Upper lobe of left lung (tissue), 6 donors: ENCODE measurements at regions not wholly inside any gene's neighbourhood (a gene's known extent, or its start where the extent isn't known, plus 50 kb on each side); places are given as distances from the start of the nearest gene placed in this dataset.
"Not testable (repeated sequence)": the region's sequence is repeated elsewhere in the genome, so short reads cannot be mapped to it uniquely, and the experiment has no call there.

Experiments used
- ATAC-seq, 2 donors: fragments of 200-7000 bp; cut with Tn5 transposase; one replicate each; pipeline ENCODE4 v1.9.1; 2022; ENCODE audit warnings: mild to moderate bottlenecking in 2 of 2, moderate library complexity in 2 of 2; ENCODE audit not compliant: low FRiP score in 2 of 2
- DNase-seq, 2 donors: peaks; one replicate each; pipeline ENCODE4 v3.0.0-alpha.2; 2019 to 2020
- H3K27ac ChIP-seq, 4 donors: fragments of 200-600 bp; sonication (generic); one replicate each; pipeline ENCODE4 v1.5.1; 2016 to 2019
- H3K27me3 ChIP-seq, 4 donors: fragments of 200-600 bp; sonication (generic); one replicate each; pipeline ENCODE4 v1.5.1; 2017 to 2019
- H3K36me3 ChIP-seq, 4 donors: fragments of 200-600 bp; sonication (generic); one replicate each; pipeline ENCODE4 v1.5.1; 2016 to 2019
- H3K4me1 ChIP-seq, 4 donors: fragments of 200-600 bp; sonication (generic); one replicate each; pipeline ENCODE4 v1.5.1; 2018 to 2019
- H3K4me3 ChIP-seq, 4 donors: fragments of 200-600 bp; sonication (generic); one replicate each; pipeline ENCODE4 v1.5.1; 2017 to 2019; ENCODE audit warnings: mild to moderate bottlenecking in 2 of 4, moderate library complexity in 1 of 4
- H3K9me3 ChIP-seq, 4 donors: fragments of 200-600 bp; sonication (generic); one replicate each; pipeline ENCODE4 v1.5.1; 2018 to 2019
- CTCF ChIP-seq, 6 experiments: fragments of 450-650 bp in 4 of 6; fragments of 200-600 bp in 2 of 6; sonication (generic) in 2 of 6; IDR thresholded peaks; one replicate each; pipeline ENCODE4 v1.5.1; 2016 to 2019; ENCODE audit warnings: antibody characterized with exemption in 6 of 6
- EP300 ChIP-seq, 4 donors: sonication (generic); formaldehyde crosslinking; IDR thresholded peaks; one replicate each; pipeline ENCODE4 v1.5.1; 2017; ENCODE audit warnings: antibody characterized with exemption in 4 of 4, control low read depth in 2 of 4
- POLR2A ChIP-seq, 4 donors: fragments of 450-650 bp; IDR thresholded peaks; one replicate each; pipeline ENCODE4 v1.5.1; 2016 to 2017; ENCODE audit warnings: antibody characterized with exemption in 4 of 4, mild to moderate bottlenecking in 2 of 4
- POLR2AphosphoS5 ChIP-seq, 2 donors: sonication (generic); formaldehyde crosslinking; IDR thresholded peaks; one replicate each; pipeline ENCODE4 v1.5.1; 2017; ENCODE audit warnings: antibody characterized with exemption in 2 of 2
- WGBS, 2 donors: methylation state at CpG; one replicate each; pipeline ENCODE4 v1.1.5; 2017 to 2018; 5-methylcytosine and 5-hydroxymethylcytosine counted together
- donor health status: DM: no; HTN: no; CAD: no; lungs with moderate emphysema.
- donor health status: DM: no; HTN: yes; CAD: no; lungs with severe emphysema.

DNA sequence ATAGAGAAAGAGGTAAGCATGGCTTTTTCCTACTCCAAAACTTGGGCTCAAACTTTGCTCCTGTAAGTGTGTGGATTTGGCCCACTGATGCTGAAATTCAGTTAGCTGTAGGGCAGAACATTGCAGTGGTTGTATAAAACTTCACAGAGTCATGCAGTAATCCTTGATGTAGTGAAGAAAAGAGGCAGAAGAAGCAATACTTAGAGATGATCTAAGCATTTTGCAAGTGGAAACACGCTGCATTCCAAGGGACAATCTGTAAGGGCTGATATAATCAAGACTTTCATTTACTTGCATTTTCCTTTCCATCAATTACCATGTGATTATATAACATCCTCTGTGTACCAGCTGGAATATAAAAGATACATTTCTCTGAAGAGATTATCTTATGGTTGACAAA, 338.8 kb downstream of the DNAJB9 start:
- no peaks in the 10 kb centered on the region for H3K27me3 ChIP-seq
- no peak overlapping the region for H3K27ac ChIP-seq
- WGBS, 2 donors: 61 to 67% methylated on average over 1 of the region's 1 CpG
- DNase-seq (no peak), ATAC-seq (no peak)
- H3K9me3 ChIP-seq: no peaks in the 10 kb centered on the region
- H3K4me3 ChIP-seq: no peak overlapping the region
- H3K4me1 ChIP-seq: no peaks in the 10 kb centered on the region
- no peaks in the 10 kb centered on the region for H3K36me3 ChIP-seq
- no peak for TF ChIP-seq POLR2AphosphoS5 (IDR thresholded peaks at IDR 0.05)
- no peak for TF ChIP-seq POLR2A (IDR thresholded peaks at IDR 0.05)
- no peak for TF ChIP-seq CTCF (IDR thresholded peaks at IDR 0.05)
- TF ChIP-seq EP300 (IDR thresholded peaks at IDR 0.05): no peak

- no peaks in the 10 kb centered on the region for H3K4me1 ChIP-seq
- no peak for DNase-seq
- no peak overlapping the region for H3K4me3 ChIP-seq
- H3K27ac ChIP-seq: no peak overlapping the region
- peaks cover 0 to 6% (median 2%) of the 10 kb centered on the region in 4 donors for H3K9me3 ChIP-seq
- WGBS, 2 donors: 90 to 97% methylated on average over 1 of the region's 1 CpG
- no peaks in the 10 kb centered on the region for H3K36me3 ChIP-seq
- TF ChIP-seq POLR2AphosphoS5 (IDR thresholded peaks at IDR 0.05) (no peak), EP300 (IDR thresholded peaks at IDR 0.05) (no peak), CTCF (IDR thresholded peaks at IDR 0.05) (no peak), POLR2A (IDR thresholded peaks at IDR 0.05) (no peak)
- ATAC-seq: no peak
- no peaks in the 10 kb centered on the region for H3K27me3 ChIP-seq
Observed at GRCh38 chr7:108911016-108911415, 341.3 kb downstream of the DNAJB9 start.

GRCh38 chr7:108920490-108920889, 350.8 kb downstream of the DNAJB9 start:
- Histone ChIP-seq H3K9me3 (peaks cover 0 to 3% (median 1%) of the 10 kb centered on the region in 4 donors), H3K27me3 (no peaks in the 10 kb centered on the region), H3K4me1 (no peaks in the 10 kb centered on the region), H3K36me3 (no peaks in the 10 kb centered on the region), H3K27ac (no peak overlapping the region), H3K4me3 (no peak overlapping the region)
- DNase-seq (no peak), ATAC-seq (no peak)
- TF ChIP-seq CTCF (IDR thresholded peaks at IDR 0.05) (no peak), EP300 (IDR thresholded peaks at IDR 0.05) (no peak), POLR2AphosphoS5 (IDR thresholded peaks at IDR 0.05) (no peak), POLR2A (IDR thresholded peaks at IDR 0.05) (no peak)
- WGBS, 2 donors: 50 to 82% methylated on average over 1 of the region's 1 CpG

DNA sequence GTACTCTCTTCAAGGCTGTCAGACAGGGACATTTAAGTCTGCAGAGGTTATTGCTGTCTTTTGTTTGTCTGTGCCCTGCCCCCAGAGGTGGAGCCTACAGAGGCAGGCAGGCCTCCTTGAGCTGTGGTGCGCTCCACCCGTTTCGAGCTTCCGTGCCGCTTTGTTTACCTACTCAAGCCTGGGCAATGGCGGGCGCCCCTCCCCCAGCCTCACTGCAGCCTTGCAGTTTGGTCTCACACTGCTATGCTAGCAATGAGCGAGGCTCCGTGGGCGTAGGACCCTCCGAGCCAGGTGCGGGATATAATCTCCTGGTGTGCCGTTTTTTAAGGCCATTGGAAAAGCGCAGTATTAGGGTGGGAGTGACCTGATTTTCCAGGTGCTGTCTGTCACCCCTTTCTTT, 373.4 kb downstream of the DNAJB9 start:
- H3K4me1 ChIP-seq, ATAC-seq, H3K9me3 ChIP-seq, H3K36me3 ChIP-seq, H3K27me3 ChIP-seq, H3K27ac ChIP-seq, H3K4me3 ChIP-seq: not testable (repeated sequence)
- DNase-seq: peak in 1 of 2 donors; percentile 50
- 94 to 98% methylated on average over 12 to 14 of the region's 14 CpGs for WGBS, 2 donors

GRCh38 chr7:108947526-108947925, 377.9 kb downstream of the DNAJB9 start:
- Histone ChIP-seq H3K4me3 (no peak overlapping the region), H3K4me1 (no peaks in the 10 kb centered on the region), H3K27me3 (no peaks in the 10 kb centered on the region), H3K9me3 (peaks cover 0 to 6% (median 2%) of the 10 kb centered on the region in 4 donors), H3K36me3 (no peaks in the 10 kb centered on the region), H3K27ac (no peak overlapping the region)
- no peak for ATAC-seq
- 85 to 87% methylated on average over 4 of the region's 4 CpGs for WGBS, 2 donors
- DNase-seq: no peak
- TF ChIP-seq POLR2A (IDR thresholded peaks at IDR 0.05) (no peak), CTCF (IDR thresholded peaks at IDR 0.05) (no peak), POLR2AphosphoS5 (IDR thresholded peaks at IDR 0.05) (no peak), EP300 (IDR thresholded peaks at IDR 0.05) (no peak)
